ENCODE measurements at regions not wholly inside any gene's neighbourhood (a gene's known extent, or its start where the extent isn't known, plus 50 kb on each side); places are given as distances from the start of the nearest gene placed in this dataset.

- no peak for TF ChIP-seq CTCF (IDR thresholded peaks at IDR 0.05; ENCODE audit: low read depth, low read length)
- no peak for TF ChIP-seq EZH2phosphoT487 (IDR thresholded peaks at IDR 0.05; ENCODE audit: low read depth)
Measured at GRCh38 chr20:50417484-50418235, 92.5 kb upstream of the PTPN1 start.
